ENCODE measurements at regions not wholly inside any gene's neighbourhood (a gene's known extent, or its start where the extent isn't known, plus 50 kb on each side); places are given as distances from the start of the nearest gene placed in this dataset.

GRCh38 chr1:29969576-29969975 lies 733.3 kb downstream of the PTPRU start:
- Histone ChIP-seq H3K36me3 (replicated peaks in 1 of 2; ENCODE audit: control insufficient read depth in 1 of 2, insufficient read depth in 2 of 2, low read length in 2 of 2) (no peaks in the 10 kb centered on the region), H3K9ac (ENCODE audit: insufficient read depth, low read depth, low read length) (no peak overlapping the region), H3K4me2 (ENCODE audit: low read depth, low read length) (no peak overlapping the region), H2AFZ (ENCODE audit: low read length) (no peak overlapping the region), H3K9me3 (ENCODE audit: low read length) (no peaks in the 10 kb centered on the region), H3K27me3 (ENCODE audit: control insufficient read depth in 1 of 2, insufficient read depth in 2 of 2, low read length in 2 of 2) (peaks cover 0 to 3% of the 10 kb centered on the region in 2 experiments; a peak in 2 of 5 replicates), H3K27ac (ENCODE audit: extremely low read length, insufficient read depth, low read length) (no peak overlapping the region), H3K79me2 (ENCODE audit: insufficient read depth, low read length) (no peaks in the 10 kb centered on the region), H3K4me3 (replicated peaks in 1 of 3; ENCODE audit: insufficient read depth in 1 of 3, low read depth in 2 of 3, low read length in 3 of 3) (no peak overlapping the region), H4K20me1 (ENCODE audit: insufficient read depth, low read length) (no peaks in the 10 kb centered on the region), H3K4me1 (ENCODE audit: insufficient read depth, low read length) (no peaks in the 10 kb centered on the region)
- no peak for FAIRE-seq
- WGBS (ENCODE audit: low lambda C conversion rate) = no CpG with 5 or more reads among the region's 3 CpGs
- no peak for TF ChIP-seq E2F5 (CRISPR knock-in tag; conservative IDR thresholded peaks at IDR 0.05)
- TF ChIP-seq BCL3 (CRISPR knock-in tag; IDR thresholded peaks at IDR 0.05) = no peak
- TF ChIP-seq MYPOP (CRISPR knock-in tag; IDR thresholded peaks at IDR 0.05) = no peak
- TF ChIP-seq ELF4 (CRISPR knock-in tag; IDR thresholded peaks at IDR 0.05; ENCODE audit: borderline replicate concordance) = no peak
- in situ Hi-C loops (cut with HindIII; ENCODE audit: extremely low pct_ligation_motif_present, low pct_unique_long_range_greater_than_20kb) = no loop called here
- intact Hi-C loops (cut with micrococcal nuclease; ENCODE audit: unreplicated experiment) = no loop called here
- ChIA-PET POLR2A (no interaction called here), CTCF (ENCODE audit: low intra/inter-chr PET ratio, low total read pairs) (no interaction called here)
- no peak for DNase-seq (ENCODE audit: low spot score)
- ATAC-seq = no peak
- no TSS peak for BruUV-seq (replicated peaks)

- Histone ChIP-seq H2AFZ (ENCODE audit: low read length) (no peak overlapping the region), H3K4me1 (ENCODE audit: insufficient read depth, low read length) (no peaks in the 10 kb centered on the region), H3K36me3 (replicated peaks in 1 of 2; ENCODE audit: control insufficient read depth in 1 of 2, insufficient read depth in 2 of 2, low read length in 2 of 2) (no peaks in the 10 kb centered on the region), H3K4me2 (ENCODE audit: low read depth, low read length) (no peak overlapping the region), H4K20me1 (ENCODE audit: insufficient read depth, low read length) (no peaks in the 10 kb centered on the region), H3K79me2 (ENCODE audit: insufficient read depth, low read length) (no peaks in the 10 kb centered on the region), H3K27ac (ENCODE audit: extremely low read length, insufficient read depth, low read length) (no peak overlapping the region), H3K27me3 (ENCODE audit: control insufficient read depth in 1 of 2, insufficient read depth in 2 of 2, low read length in 2 of 2) (peaks cover 0 to 3% of the 10 kb centered on the region in 2 experiments; a peak in 2 of 5 replicates), H3K4me3 (replicated peaks in 1 of 3; ENCODE audit: insufficient read depth in 1 of 3, low read depth in 2 of 3, low read length in 3 of 3) (no peak overlapping the region), H3K9me3 (ENCODE audit: low read length) (no peaks in the 10 kb centered on the region), H3K9ac (ENCODE audit: insufficient read depth, low read depth, low read length) (no peak overlapping the region)
- POLR2A ChIA-PET = no interaction called here
- no TSS peak for BruUV-seq (replicated peaks)
- ATAC-seq (no peak), FAIRE-seq (no peak), DNase-seq (ENCODE audit: low spot score) (no peak)
- intact Hi-C loops (cut with micrococcal nuclease; ENCODE audit: unreplicated experiment) (no loop called here), in situ Hi-C loops (cut with HindIII; ENCODE audit: extremely low pct_ligation_motif_present, low pct_unique_long_range_greater_than_20kb) (no loop called here)
- CTCF ChIA-PET (ENCODE audit: low intra/inter-chr PET ratio, low total read pairs) = no interaction called here
- 0% methylated on average over 1 of the region's 4 CpGs for WGBS (ENCODE audit: low lambda C conversion rate)
- TF ChIP-seq HNF1A (IDR thresholded peaks at IDR 0.05; ENCODE audit: low read depth) = no peak
- TF ChIP-seq HNF1A (CRISPR knock-in tag; IDR thresholded peaks at IDR 0.05; ENCODE audit: borderline replicate concordance) = no peak
- TF ChIP-seq ZNF878 (CRISPR knock-in tag; IDR thresholded peaks at IDR 0.05) = no peak
- TF ChIP-seq GZF1 (CRISPR knock-in tag; IDR thresholded peaks at IDR 0.05) = no peak
- TF ChIP-seq ZNF7 (CRISPR knock-in tag; IDR thresholded peaks at IDR 0.05) = no peak
- TF ChIP-seq ZNF639 (CRISPR knock-in tag; conservative IDR thresholded peaks at IDR 0.05) = no peak
These were observed 730.9 kb downstream of the PTPRU start for GRCh38 chr1:29967261-29967660.
